SH-SY5Y (cell line): ENCODE measurements at regions not wholly inside any gene's neighbourhood (a gene's known extent, or its start where the extent isn't known, plus 50 kb on each side); places are given as distances from the start of the nearest gene placed in this dataset.

ENCODE experiments used
- GATA2 ChIP-seq: IDR thresholded peaks from 2 replicates; pipeline ENCODE4 v1.6.1; 2011; ENCODE audit warnings: mild to moderate bottlenecking, low read depth, low read length
- GATA3 ChIP-seq: IDR thresholded peaks from 2 replicates; pipeline ENCODE4 v1.6.1; 2011; ENCODE audit warnings: low read depth, mild to moderate bottlenecking, low read length, moderate library complexity

DNA sequence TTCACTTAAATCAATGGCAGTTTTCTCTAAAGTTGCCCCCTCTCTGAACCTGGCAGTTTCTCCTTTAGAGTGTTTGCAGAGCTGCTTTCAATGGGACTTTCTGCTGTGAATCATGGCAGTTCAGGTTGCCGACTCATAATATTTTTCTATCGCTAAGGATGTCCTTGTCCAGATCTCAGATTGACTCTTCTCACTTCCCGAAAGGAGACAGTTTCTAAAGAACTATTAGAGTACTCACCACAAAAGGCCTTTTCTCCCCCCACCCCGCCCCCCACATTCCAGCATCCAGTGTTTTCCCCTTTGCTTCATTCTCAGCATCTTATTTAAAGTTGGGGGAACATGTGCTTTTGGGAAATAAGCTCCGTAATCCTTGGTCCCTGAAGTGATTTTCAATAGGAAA lies 443.5 kb upstream of the KLF4 start:
- TF ChIP-seq GATA2, result no peak
- TF ChIP-seq GATA3, result no peak
